AG09319 (cell line): ENCODE measurements at regions not wholly inside any gene's neighbourhood (a gene's known extent, or its start where the extent isn't known, plus 50 kb on each side); places are given as distances from the start of the nearest gene placed in this dataset.

Experiments used
- DNase-seq: peaks from one replicate; pipeline ENCODE4 v3.0.0-alpha.2; 2010; ENCODE audit warnings: low read depth; ENCODE audit errors: extremely low read depth
- CTCF ChIP-seq: IDR thresholded peaks from 2 replicates; pipeline ENCODE4 v1.5.1; 2011; ENCODE audit warnings: low read depth, mild to moderate bottlenecking, inconsistent platforms, low read length, moderate library complexity

DNA sequence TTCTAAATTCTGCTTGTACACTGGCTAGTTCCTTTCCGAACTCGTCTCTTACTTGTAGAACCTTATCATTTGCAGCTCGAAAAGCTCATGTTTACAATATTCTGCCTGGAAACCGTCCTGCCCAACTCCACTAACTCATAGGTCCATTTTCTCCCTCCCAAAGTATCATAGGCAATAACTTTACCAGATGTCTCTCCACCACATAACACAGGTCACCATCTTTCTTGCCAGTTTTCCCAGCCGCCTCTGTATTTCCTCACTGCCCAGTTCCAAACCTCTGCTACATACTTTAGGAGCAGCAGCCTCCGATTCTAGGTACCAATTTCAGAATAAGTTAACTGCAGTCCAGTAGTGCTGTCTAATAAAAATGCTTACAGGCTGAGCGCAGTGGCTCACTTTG, 259.5 kb downstream of the GLI2 start:
- no peak for TF ChIP-seq CTCF

GRCh38 chr2:120995656-120996190, 260.1 kb downstream of the GLI2 start:
- no peak for DNase-seq
- TF ChIP-seq CTCF, result no peak

More for the DNA sequence above, 259.5 kb downstream of the GLI2 start:
- no peak for DNase-seq

DNA sequence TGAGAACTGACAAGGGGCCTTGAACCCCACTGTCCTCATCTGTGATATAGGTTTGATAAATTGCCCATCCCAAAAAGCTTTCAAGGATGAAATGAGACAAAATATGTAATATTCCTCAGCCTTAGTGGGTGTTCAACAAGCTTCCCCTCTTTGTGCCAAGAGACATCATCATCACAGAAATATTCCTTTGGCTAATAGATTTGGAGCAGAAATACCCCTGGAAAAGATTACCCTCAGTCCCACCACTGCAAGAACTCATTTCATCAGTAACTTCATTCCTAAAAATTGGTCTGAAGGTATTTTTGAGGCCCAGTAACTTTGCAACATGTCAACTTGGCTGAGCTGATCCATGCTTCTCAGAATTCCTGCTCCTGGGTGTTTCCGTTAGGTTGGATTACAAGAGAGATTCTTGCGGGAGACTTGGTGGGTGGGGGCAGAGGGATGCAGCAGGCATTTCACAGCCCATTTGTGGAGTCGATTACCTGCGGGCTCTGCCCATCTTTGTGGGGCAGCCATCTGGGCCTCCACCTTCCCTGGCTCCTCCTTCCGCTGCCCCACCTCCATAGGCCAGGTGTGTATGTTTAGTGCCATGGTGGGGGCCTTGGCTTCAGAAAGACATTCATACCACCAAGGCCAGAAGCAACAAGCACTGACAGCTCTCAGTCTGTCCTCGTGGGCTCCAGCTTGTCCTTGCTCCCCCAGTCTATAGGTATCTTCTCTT, 263.9 kb downstream of the GLI2 start:
- no peak for TF ChIP-seq CTCF
- DNase-seq, result no peak

GRCh38 chr2:121000804-121001203, 265.1 kb downstream of the GLI2 start:
- DNase-seq, result no peak
- TF ChIP-seq CTCF, result no peak

DNA sequence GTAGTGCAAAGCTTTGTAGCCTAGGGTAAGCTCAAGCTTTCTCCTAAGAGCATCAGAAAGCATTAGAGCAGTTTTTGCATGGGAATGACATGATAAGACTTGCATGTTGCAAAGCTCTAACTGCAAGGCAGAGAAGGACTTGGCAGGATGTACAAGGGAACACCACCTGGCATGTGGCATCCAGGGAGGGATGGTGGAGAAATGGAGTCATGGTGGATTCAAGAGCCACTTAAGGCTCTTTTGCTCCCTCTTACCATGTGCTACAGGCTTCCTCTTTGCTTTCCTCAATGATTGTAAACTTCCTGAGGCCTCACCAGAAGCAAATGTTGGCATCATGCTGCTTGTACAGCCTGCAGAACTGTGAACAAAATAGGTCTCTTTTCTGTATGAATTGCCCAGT, 266.0 kb downstream of the GLI2 start:
- no peak for TF ChIP-seq CTCF

DNA sequence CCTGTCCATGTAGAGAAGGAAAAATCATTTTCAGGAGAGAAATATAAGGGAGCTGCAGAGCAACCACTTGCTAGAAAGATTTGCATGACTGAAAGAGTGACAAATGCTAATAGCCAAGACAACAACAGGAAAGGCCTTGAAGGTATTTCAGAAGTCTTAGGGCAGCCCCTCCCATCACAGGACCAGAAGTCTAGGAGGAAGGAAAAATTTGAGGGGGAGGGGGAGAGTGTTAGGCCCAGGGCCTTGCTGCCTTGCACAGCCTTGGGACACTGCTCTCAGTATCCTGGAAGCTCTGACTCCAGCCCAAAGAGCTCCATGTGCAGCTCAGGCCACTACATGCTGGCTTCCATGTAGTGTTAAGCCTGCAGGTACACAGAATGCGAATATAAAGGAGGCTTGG, 266.9 kb downstream of the GLI2 start:
- no peak for DNase-seq
- TF ChIP-seq CTCF, result no peak

More for the DNA sequence above, 266.0 kb downstream of the GLI2 start:
- no peak for DNase-seq

DNA sequence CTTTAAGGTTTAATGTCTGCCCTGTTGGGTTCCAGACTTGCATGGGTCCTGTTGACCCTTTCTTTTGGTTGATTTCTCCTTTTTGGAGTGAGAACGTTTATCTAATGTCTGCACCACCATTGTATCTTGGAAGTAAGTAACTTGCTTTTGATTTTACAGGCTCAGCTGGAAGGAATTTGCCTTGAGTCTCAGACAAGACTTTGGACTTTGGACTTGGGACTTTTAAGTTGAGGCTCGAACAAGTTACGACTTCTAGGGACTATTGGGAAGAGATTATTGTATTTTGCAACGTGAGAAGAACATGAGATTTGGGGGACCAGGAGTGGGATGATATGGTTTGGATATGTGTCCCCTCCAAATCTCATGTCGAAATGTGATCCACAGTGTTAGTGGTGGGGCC, 267.7 kb downstream of the GLI2 start:
- DNase-seq, result no peak
- TF ChIP-seq CTCF, result no peak
